ENCODE measurements at regions not wholly inside any gene's neighbourhood (a gene's known extent, or its start where the extent isn't known, plus 50 kb on each side); places are given as distances from the start of the nearest gene placed in this dataset.
A peak's percentile ranks its signal among the peaks of the same experiment; 100 is the strongest.

- no peak for TF ChIP-seq CTCF (IDR thresholded peaks at IDR 0.05)
- ChIA-PET CTCF (interaction anchor here (0.6 kb wide), 1 partner anchor 94 kb away, joined by 3 read pairs; no protein-coding TSS in a partner anchor), POLR2A (no interaction called here)
- Mint-ChIP-seq H3K27me3 (no peaks in the 10 kb centered on the region), H3K27ac (peak overlapping the region; percentile 89), H3K9me3 (no peaks in the 10 kb centered on the region), H3K4me3 (peak overlapping the region; percentile 89), H3K4me1 (ENCODE audit: low read depth) (peaks cover 76% of the 10 kb centered on the region), H3K36me3 (ENCODE audit: low read depth) (peaks cover 4% of the 10 kb centered on the region)
- H3K9me3 ChIP-seq (ENCODE audit: control insufficient read depth in 1 of 2, insufficient read depth in 1 of 2, low read length in 2 of 2) = peaks cover 8 to 16% of the 10 kb centered on the region in 2 experiments
- H3K4me1 ChIP-seq (ENCODE audit: insufficient read depth, low read length) = peaks cover 80% of the 10 kb centered on the region
- ATAC-seq (ENCODE audit: poor library complexity) = no peak
- DNase-seq = peak in 2 of 14 experiments; percentile 20 to 23
- H3K4me3 ChIP-seq (ENCODE audit: low read length) = no peak overlapping the region
- intact Hi-C loops (cut with DNase I, micrococcal nuclease) = no loop called here
- no peak overlapping the region for H3K27ac ChIP-seq (ENCODE audit: low read depth in 1 of 2, low read length in 2 of 2)
- H3K27me3 ChIP-seq (ENCODE audit: control insufficient read depth in 1 of 2, insufficient read depth in 2 of 2, low read length in 2 of 2) = no peaks in the 10 kb centered on the region
- H3K36me3 ChIP-seq (ENCODE audit: insufficient read depth, low read length) = no peaks in the 10 kb centered on the region
These were observed 184.3 kb upstream of the C14orf180 start for GRCh38 chr14:104395276-104395675.

- no peak for TF ChIP-seq CTCF (IDR thresholded peaks at IDR 0.05)
- Histone ChIP-seq H3K9me3 (ENCODE audit: control insufficient read depth in 1 of 2, insufficient read depth in 1 of 2, low read length in 2 of 2) (peaks cover 8 to 16% of the 10 kb centered on the region in 2 experiments), H3K4me1 (ENCODE audit: insufficient read depth, low read length) (peaks cover 72% of the 10 kb centered on the region), H3K27ac (ENCODE audit: low read depth in 1 of 2, low read length in 2 of 2) (no peak overlapping the region), H3K36me3 (ENCODE audit: insufficient read depth, low read length) (no peaks in the 10 kb centered on the region), H3K27me3 (ENCODE audit: control insufficient read depth in 1 of 2, insufficient read depth in 2 of 2, low read length in 2 of 2) (no peaks in the 10 kb centered on the region), H3K4me3 (ENCODE audit: low read length) (no peak overlapping the region)
- peaks cover 4% of the 10 kb centered on the region for H3K36me3 Mint-ChIP-seq (ENCODE audit: low read depth)
- no peaks in the 10 kb centered on the region for H3K9me3 Mint-ChIP-seq
- CTCF ChIA-PET = interaction anchor here (0.6 kb wide), 1 partner anchor 93 kb away, joined by 3 read pairs; no protein-coding TSS in a partner anchor
- peak overlapping the region; percentile 38 for H3K4me3 Mint-ChIP-seq
- peak overlapping the region; percentile 89 for H3K27ac Mint-ChIP-seq
- intact Hi-C loops (cut with DNase I, micrococcal nuclease) = no loop called here
- peaks cover 70% of the 10 kb centered on the region for H3K4me1 Mint-ChIP-seq (ENCODE audit: low read depth)
- no peak for ATAC-seq (ENCODE audit: poor library complexity)
- peak in 1 of 14 experiments; percentile 0 for DNase-seq
- no peaks in the 10 kb centered on the region for H3K27me3 Mint-ChIP-seq
- POLR2A ChIA-PET = no interaction called here
These were observed 183.5 kb upstream of the C14orf180 start for GRCh38 chr14:104395941-104396681.

- H3K27ac Mint-ChIP-seq = peak overlapping the region; percentile 68
- H3K36me3 Mint-ChIP-seq (ENCODE audit: low read depth) = peaks cover 4% of the 10 kb centered on the region
- ChIA-PET CTCF (no interaction called here), POLR2A (no interaction called here)
- Histone ChIP-seq H3K27me3 (ENCODE audit: control insufficient read depth in 1 of 2, insufficient read depth in 2 of 2, low read length in 2 of 2) (no peaks in the 10 kb centered on the region), H3K4me1 (ENCODE audit: insufficient read depth, low read length) (peaks cover 64% of the 10 kb centered on the region), H3K9me3 (ENCODE audit: control insufficient read depth in 1 of 2, insufficient read depth in 1 of 2, low read length in 2 of 2) (peaks cover 8 to 16% of the 10 kb centered on the region in 2 experiments), H3K27ac (ENCODE audit: low read depth in 1 of 2, low read length in 2 of 2) (no peak overlapping the region), H3K36me3 (ENCODE audit: insufficient read depth, low read length) (no peaks in the 10 kb centered on the region), H3K4me3 (ENCODE audit: low read length) (no peak overlapping the region)
- TF ChIP-seq CTCF (IDR thresholded peaks at IDR 0.05) = no peak
- no peaks in the 10 kb centered on the region for H3K27me3 Mint-ChIP-seq
- H3K4me1 Mint-ChIP-seq (ENCODE audit: low read depth) = peaks cover 63% of the 10 kb centered on the region
- no peak for DNase-seq
- H3K9me3 Mint-ChIP-seq = no peaks in the 10 kb centered on the region
- intact Hi-C loops (cut with DNase I, micrococcal nuclease) = no loop called here
- peak overlapping the region; percentile 38 for H3K4me3 Mint-ChIP-seq
- no peak for ATAC-seq (ENCODE audit: poor library complexity)
These were observed 182.7 kb upstream of the C14orf180 start for GRCh38 chr14:104396682-104397470.
